Spleen (tissue), 11 donors: ENCODE measurements at regions not wholly inside any gene's neighbourhood (a gene's known extent, or its start where the extent isn't known, plus 50 kb on each side); places are given as distances from the start of the nearest gene placed in this dataset.

Experiments used
- DNase-seq: peaks from one replicate; pipeline ENCODE4 v3.0.0-alpha.2; 2020
- H3K27ac ChIP-seq, 8 donors: fragments of 200-600 bp; sonication (generic) in 7 of 8; 1 replicate in 4 of 8; 2 replicates in 4 of 8; pipeline versions ENCODE4 v1.5.0 to v1.8.0; 2016 to 2021; ENCODE audit warnings: inconsistent platforms in 4 of 8, mild to moderate bottlenecking in 4 of 8, moderate library complexity in 1 of 8
- H3K27me3 ChIP-seq, 7 donors: fragments of 200-600 bp; sonication (generic) in 6 of 7; replicated peaks in 1 of 7; 1 replicate in 4 of 7; 2 replicates in 3 of 7; pipeline versions ENCODE4 v1.5.0 to v1.8.0; 2016 to 2021; ENCODE audit warnings: inconsistent platforms in 3 of 7, mild to moderate bottlenecking in 1 of 7
- H3K36me3 ChIP-seq, 6 donors: fragments of 200-600 bp; sonication (generic) in 5 of 6; 1 replicate in 4 of 6; 2 replicates in 2 of 6; pipeline versions ENCODE4 v1.5.0 to v1.8.0; 2016 to 2021; ENCODE audit warnings: inconsistent platforms in 2 of 6
- H3K4me1 ChIP-seq, 6 donors: fragments of 200-600 bp; sonication (generic) in 5 of 6; 1 replicate in 3 of 6; 2 replicates in 3 of 6; pipeline versions ENCODE4 v1.5.0 to v1.8.0; 2016 to 2021; ENCODE audit warnings: inconsistent platforms in 3 of 6
- H3K4me3 ChIP-seq, 8 donors: fragments of 200-600 bp; sonication (generic) in 7 of 8; 1 replicate in 4 of 8; 2 replicates in 4 of 8; pipeline versions ENCODE4 v1.5.0 to v1.8.0; 2016 to 2021; ENCODE audit warnings: inconsistent platforms in 4 of 8, mild to moderate bottlenecking in 4 of 8, moderate library complexity in 2 of 8
- H3K9me3 ChIP-seq, 8 donors: fragments of 200-600 bp; sonication (generic) in 7 of 8; 1 replicate in 4 of 8; 2 replicates in 4 of 8; pipeline versions ENCODE4 v1.5.0 to v1.8.0; 2016 to 2021; ENCODE audit warnings: inconsistent platforms in 4 of 8
- POLR2A ChIP-seq, 3 donors: fragments of 450-650 bp; IDR thresholded peaks; one replicate each; pipeline ENCODE4 v1.5.1; 2017; ENCODE audit warnings: antibody characterized with exemption in 3 of 3, mild to moderate bottlenecking in 1 of 3
- POLR2AphosphoS5 ChIP-seq, 3 donors: sonication (generic); formaldehyde crosslinking; IDR thresholded peaks; one replicate each; pipeline ENCODE4 v1.5.1; 2017; ENCODE audit warnings: antibody characterized with exemption in 3 of 3
- WGBS, 5 donors: extraction: QIAGEN DNeasy Blood & Tissue Kit in 3 of 5; methylation state at CpG; one replicate each; pipeline versions ENCODE4 v1.1.5 to v1.1.7; 2013 to 2018; 5-methylcytosine and 5-hydroxymethylcytosine counted together
- intact Hi-C: fragments of 100-400 bp; cut with DNase I; formaldehyde crosslinking; loops from one replicate; pipeline ENCODE4 v1.15.0; 2023; ENCODE audit warnings: low total_unique reads
- TF ChIP-seq, protein P1 (sequence below), 11 experiments: fragments of 200-600 bp in 7 of 11; fragments of 450-650 bp in 4 of 11; sonication (generic) in 4 of 11; IDR thresholded peaks in 8 of 11; conservative IDR thresholded peaks in 3 of 11; 1 replicate in 7 of 11; 2 replicates in 4 of 11; pipeline versions ENCODE4 v1.4.0 to v1.8.0; 2016 to 2021; ENCODE audit warnings: antibody characterized with exemption in 11 of 11, inconsistent platforms in 4 of 11, mild to moderate bottlenecking in 1 of 11
- donor health status: healthy with polysubstance abuse.
- donor health status: DM: no; HTN: no; CAD: no; lungs with moderate emphysema.
- donor health status: DM: no; HTN: no; CAD: no.
- donor health status: Bipolar disorder and iron deficiency.
- donor health status: healthy.
- donor health status: DM: no; HTN: no; CAD: no.
- donor health status: DM: yes; HTN: yes; CAD: no.

DNA sequence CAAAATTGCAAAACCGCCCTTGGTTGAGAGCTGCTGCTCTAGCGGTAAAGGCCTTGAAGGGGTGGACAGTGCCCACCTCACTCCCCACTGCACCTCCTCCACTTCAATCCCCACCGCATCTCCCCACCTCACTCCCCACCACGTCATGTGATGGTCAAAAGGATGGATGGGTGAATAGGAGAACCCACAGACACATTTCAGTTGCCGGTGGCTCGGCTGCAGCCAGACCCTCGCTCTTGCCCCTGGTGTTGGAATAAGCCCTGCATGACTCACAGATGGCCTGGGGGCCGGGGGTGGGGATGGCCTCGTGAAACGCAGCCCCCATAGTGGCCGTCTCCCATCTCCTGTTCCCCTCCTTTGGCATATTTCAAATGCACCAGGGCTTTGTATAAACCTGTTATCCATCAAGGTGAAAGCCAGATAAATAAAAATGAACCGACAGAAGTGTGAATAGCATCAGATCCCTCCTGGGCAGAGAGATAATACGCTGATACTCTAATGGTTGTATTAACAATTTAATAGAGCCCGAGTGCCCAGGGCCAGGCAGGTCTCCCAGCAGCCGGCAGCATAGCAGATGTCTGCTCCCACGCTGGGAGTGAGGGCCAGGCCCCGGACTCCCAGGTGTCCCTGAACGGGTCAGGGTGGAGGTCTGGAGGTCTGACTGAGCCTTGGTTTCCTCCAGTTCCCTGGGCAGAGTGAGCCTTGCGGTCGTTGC is 300.3 kb downstream of the NPHP4 start:
- WGBS, 5 donors = 71 to 84% (median 81%) methylated on average over 19 to 20 of the region's 20 CpGs
- no peak overlapping the region for H3K27ac ChIP-seq
- peaks cover 0 to 40% (median 0%) of the 10 kb centered on the region in 7 donors for H3K27me3 ChIP-seq
- H3K9me3 ChIP-seq = no peaks in the 10 kb centered on the region
- TF ChIP-seq POLR2A (IDR thresholded peaks at IDR 0.05) = no peak
- no peak for TF ChIP-seq POLR2AphosphoS5 (IDR thresholded peaks at IDR 0.05)
- TF ChIP-seq, protein P1, sequence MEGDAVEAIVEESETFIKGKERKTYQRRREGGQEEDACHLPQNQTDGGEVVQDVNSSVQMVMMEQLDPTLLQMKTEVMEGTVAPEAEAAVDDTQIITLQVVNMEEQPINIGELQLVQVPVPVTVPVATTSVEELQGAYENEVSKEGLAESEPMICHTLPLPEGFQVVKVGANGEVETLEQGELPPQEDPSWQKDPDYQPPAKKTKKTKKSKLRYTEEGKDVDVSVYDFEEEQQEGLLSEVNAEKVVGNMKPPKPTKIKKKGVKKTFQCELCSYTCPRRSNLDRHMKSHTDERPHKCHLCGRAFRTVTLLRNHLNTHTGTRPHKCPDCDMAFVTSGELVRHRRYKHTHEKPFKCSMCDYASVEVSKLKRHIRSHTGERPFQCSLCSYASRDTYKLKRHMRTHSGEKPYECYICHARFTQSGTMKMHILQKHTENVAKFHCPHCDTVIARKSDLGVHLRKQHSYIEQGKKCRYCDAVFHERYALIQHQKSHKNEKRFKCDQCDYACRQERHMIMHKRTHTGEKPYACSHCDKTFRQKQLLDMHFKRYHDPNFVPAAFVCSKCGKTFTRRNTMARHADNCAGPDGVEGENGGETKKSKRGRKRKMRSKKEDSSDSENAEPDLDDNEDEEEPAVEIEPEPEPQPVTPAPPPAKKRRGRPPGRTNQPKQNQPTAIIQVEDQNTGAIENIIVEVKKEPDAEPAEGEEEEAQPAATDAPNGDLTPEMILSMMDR (IDR thresholded peaks at IDR 0.05 in 8 of 11, conservative IDR thresholded peaks at IDR 0.05 in 3 of 11) = no peak
- intact Hi-C loops = no loop called here
- H3K4me1 ChIP-seq = no peaks in the 10 kb centered on the region
- no peak for DNase-seq
- no peak overlapping the region for H3K4me3 ChIP-seq
- H3K36me3 ChIP-seq = no peaks in the 10 kb centered on the region

DNA sequence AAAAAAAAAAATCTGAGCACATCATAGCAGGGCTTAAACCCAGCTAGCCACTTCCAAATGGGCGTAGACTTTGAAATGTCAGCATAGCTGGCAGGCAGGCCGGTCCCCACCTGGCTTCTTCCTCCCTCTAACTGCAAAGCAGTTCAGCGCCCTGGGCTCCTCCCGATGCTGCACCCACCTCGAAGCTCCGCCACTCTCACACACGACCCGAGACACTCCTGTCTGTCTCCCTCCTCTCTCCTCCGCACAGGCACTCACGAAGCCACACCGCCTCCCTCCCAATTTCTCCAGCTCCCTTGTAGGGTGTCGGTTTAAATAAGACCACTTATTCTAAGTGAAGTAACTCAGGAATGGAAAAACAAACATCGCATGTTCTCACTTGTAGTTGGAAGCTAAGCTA is 301.3 kb downstream of the NPHP4 start:
- Histone ChIP-seq H3K27ac (no peak overlapping the region), H3K27me3 (peaks cover 0 to 46% (median 0%) of the 10 kb centered on the region in 7 donors), H3K4me1 (no peaks in the 10 kb centered on the region), H3K9me3 (no peaks in the 10 kb centered on the region), H3K4me3 (no peak overlapping the region), H3K36me3 (no peaks in the 10 kb centered on the region)
- TF ChIP-seq POLR2A (IDR thresholded peaks at IDR 0.05) (no peak), POLR2AphosphoS5 (IDR thresholded peaks at IDR 0.05) (no peak)
- TF ChIP-seq, protein P1 (IDR thresholded peaks at IDR 0.05 in 8 of 11, conservative IDR thresholded peaks at IDR 0.05 in 3 of 11) = no peak
- no peak for DNase-seq
- intact Hi-C loops = no loop called here
- 70 to 78% (median 73%) methylated on average over 13 of the region's 13 CpGs for WGBS, 5 donors

DNA sequence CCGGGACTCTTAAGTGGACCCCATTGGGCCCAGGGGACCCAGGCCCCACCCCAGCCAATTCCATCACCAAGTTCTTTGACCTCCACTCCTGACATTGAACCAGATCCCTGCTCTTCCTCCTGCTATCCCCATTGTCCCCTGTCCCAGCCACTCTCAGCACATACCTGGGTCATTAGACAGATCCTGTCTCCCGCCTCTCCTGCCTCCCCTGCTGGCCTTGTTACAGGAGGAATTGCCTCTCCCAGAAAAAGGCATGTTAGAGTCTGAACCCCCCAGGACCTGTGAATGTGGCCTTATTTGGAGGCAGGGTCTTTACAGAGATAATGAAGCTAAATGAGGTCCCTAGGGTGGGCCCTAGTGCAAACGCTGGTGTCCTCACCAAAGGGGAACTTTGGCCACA is 301.9 kb downstream of the NPHP4 start:
- no peak for DNase-seq
- no peak overlapping the region for H3K4me3 ChIP-seq
- WGBS, 5 donors = 66 to 81% (median 73%) methylated on average over 3 of the region's 3 CpGs
- H3K27me3 ChIP-seq = peaks cover 0 to 52% (median 0%) of the 10 kb centered on the region in 7 donors
- no peak overlapping the region for H3K27ac ChIP-seq
- H3K9me3 ChIP-seq = no peaks in the 10 kb centered on the region
- H3K4me1 ChIP-seq = no peaks in the 10 kb centered on the region
- no peaks in the 10 kb centered on the region for H3K36me3 ChIP-seq
- intact Hi-C loops = no loop called here
- TF ChIP-seq, protein P1 (IDR thresholded peaks at IDR 0.05 in 8 of 11, conservative IDR thresholded peaks at IDR 0.05 in 3 of 11) = no peak
- TF ChIP-seq POLR2A (IDR thresholded peaks at IDR 0.05) (no peak), POLR2AphosphoS5 (IDR thresholded peaks at IDR 0.05) (no peak)

DNA sequence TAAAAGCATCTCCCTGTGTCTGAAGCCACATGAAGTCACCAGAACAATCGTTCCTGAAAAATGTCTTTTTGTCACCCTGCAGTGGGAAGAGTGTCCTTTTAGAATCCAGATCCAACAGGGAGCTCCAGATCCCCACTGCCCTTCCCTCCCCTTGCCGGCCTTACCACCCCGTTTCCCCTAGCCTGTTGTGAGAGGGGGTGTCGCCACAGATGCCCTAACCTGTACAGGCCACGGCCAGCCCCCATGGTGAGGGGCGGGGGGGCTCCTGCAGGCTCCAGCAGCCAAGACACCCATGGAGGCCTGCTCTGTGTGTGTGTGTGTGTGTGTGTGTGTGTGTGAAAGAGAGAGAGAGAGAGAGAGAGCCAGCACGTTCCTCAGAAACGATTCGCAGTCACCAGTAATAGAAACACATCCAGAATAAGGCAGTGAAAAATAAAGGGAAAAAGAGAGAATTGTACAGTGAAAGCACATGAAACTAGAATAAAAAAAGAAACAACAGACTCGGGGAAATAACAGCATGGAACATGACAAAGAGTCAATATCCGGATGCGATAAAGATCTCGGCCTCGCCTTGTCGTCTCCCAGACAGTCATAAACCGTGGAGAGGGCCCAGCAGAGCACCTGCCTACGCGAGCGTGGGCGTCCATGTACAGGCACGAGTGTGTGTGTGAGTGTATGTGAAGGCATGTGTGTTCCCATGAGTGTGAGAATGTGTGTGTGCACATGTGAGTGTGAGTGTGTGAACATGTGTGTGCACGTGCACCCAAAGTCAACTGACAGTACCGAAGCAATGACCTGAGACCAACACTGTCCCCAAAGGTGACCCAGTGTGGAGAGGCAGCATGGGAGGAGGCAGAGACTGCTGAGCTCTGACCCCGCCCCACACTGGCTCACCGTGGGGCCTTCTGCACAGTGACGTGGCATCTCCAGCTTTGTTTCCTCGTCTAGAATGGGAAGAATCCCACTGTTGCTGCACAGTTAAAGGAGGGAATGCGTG is 303.8 kb downstream of the NPHP4 start:
- H3K4me1 ChIP-seq = no peaks in the 10 kb centered on the region
- peaks cover 0 to 48% (median 0%) of the 10 kb centered on the region in 7 donors for H3K27me3 ChIP-seq
- intact Hi-C loops = no loop called here
- H3K27ac ChIP-seq = no peak overlapping the region
- no peaks in the 10 kb centered on the region for H3K9me3 ChIP-seq
- H3K36me3 ChIP-seq = no peaks in the 10 kb centered on the region
- no peak for TF ChIP-seq POLR2AphosphoS5 (IDR thresholded peaks at IDR 0.05)
- no peak overlapping the region for H3K4me3 ChIP-seq
- DNase-seq = no peak
- 66 to 83% (median 79%) methylated on average over 27 to 28 of the region's 28 CpGs for WGBS, 5 donors
